ENCODE measurements at regions not wholly inside any gene's neighbourhood (a gene's known extent, or its start where the extent isn't known, plus 50 kb on each side); places are given as distances from the start of the nearest gene placed in this dataset.

- no peak for TF ChIP-seq CTCF (IDR thresholded peaks at IDR 0.05; ENCODE audit: insufficient read depth, low read length)
- DNase-seq (ENCODE audit: low read depth): no peak
- H3K4me3 ChIP-seq (ENCODE audit: low read depth, low read length): no peak overlapping the region
These were observed 167.0 kb downstream of the ENGASE start for GRCh38 chr17:79241616-79242015.

GRCh38 chr17:79239205-79239604, 164.6 kb downstream of the ENGASE start:
- DNase-seq (ENCODE audit: low read depth): no peak
- H3K4me3 ChIP-seq (ENCODE audit: low read depth, low read length): no peak overlapping the region
- TF ChIP-seq CTCF (IDR thresholded peaks at IDR 0.05; ENCODE audit: insufficient read depth, low read length): no peak

- no peak for TF ChIP-seq CTCF (IDR thresholded peaks at IDR 0.05; ENCODE audit: insufficient read depth, low read length)
- no peak for DNase-seq (ENCODE audit: low read depth)
These were observed 162.9 kb downstream of the ENGASE start for GRCh38 chr17:79237448-79238053.

GRCh38 chr17:79235808-79236207, 161.2 kb downstream of the ENGASE start:
- H3K4me3 ChIP-seq (ENCODE audit: low read depth, low read length): no peak overlapping the region
- DNase-seq (ENCODE audit: low read depth): no peak
- TF ChIP-seq CTCF (IDR thresholded peaks at IDR 0.05; ENCODE audit: insufficient read depth, low read length): no peak

More at GRCh38 chr17:79237448-79238053, 162.9 kb downstream of the ENGASE start:
- no peak overlapping the region for H3K4me3 ChIP-seq (ENCODE audit: low read depth, low read length)

GRCh38 chr17:79233916-79234551, 159.4 kb downstream of the ENGASE start:
- no peak overlapping the region for H3K4me3 ChIP-seq (ENCODE audit: low read depth, low read length)
- no peak for DNase-seq (ENCODE audit: low read depth)
- TF ChIP-seq CTCF (IDR thresholded peaks at IDR 0.05; ENCODE audit: insufficient read depth, low read length): no peak

- DNase-seq (ENCODE audit: low read depth): no peak
- TF ChIP-seq CTCF (IDR thresholded peaks at IDR 0.05; ENCODE audit: insufficient read depth, low read length): no peak
- no peak overlapping the region for H3K4me3 ChIP-seq (ENCODE audit: low read depth, low read length)
These were observed 158.3 kb downstream of the ENGASE start for GRCh38 chr17:79232957-79233356.

All from fibroblast of the aortic adventitia (primary cell).